Activated T-cell treated with anti-CD3 and anti-CD28 coated beads, Interleukin-2, amount 50 U/mL, for 72 hours (primary cell): ENCODE measurements at regions not wholly inside any gene's neighbourhood (a gene's known extent, or its start where the extent isn't known, plus 50 kb on each side); places are given as distances from the start of the nearest gene placed in this dataset.

ENCODE experiments used
- ATAC-seq, 2 donors: fragments of 150-1000 bp; cut with Tn5 transposase; replicated peaks in 1 of 2; 2 replicates each; pipeline ENCODE4 v1.10.0; 2021; ENCODE audit warnings: moderate library complexity in 2 of 2, mild to moderate bottlenecking in 1 of 2
- DNase-seq, 2 donors: peaks; one replicate each; pipeline ENCODE4 v3.0.0; 2021 to 2022; ENCODE audit warnings: mixed read lengths in 1 of 2
- H3K27ac Mint-ChIP-seq: one replicate; pipeline ENCODE4 v1.8.0; 2022; ENCODE audit warnings: mild to moderate bottlenecking, moderate library complexity, mixed read lengths
- H3K27me3 Mint-ChIP-seq: one replicate; pipeline ENCODE4 v1.8.0; 2022; ENCODE audit warnings: low read depth, mixed read lengths
- H3K36me3 Mint-ChIP-seq, 2 donors: one replicate each; pipeline ENCODE4 v1.8.0; 2022; ENCODE audit warnings: mixed read lengths in 2 of 2, mild to moderate bottlenecking in 1 of 2; ENCODE audit not compliant: insufficient read depth in 2 of 2
- H3K4me1 Mint-ChIP-seq: one replicate; pipeline ENCODE4 v1.8.0; 2022; ENCODE audit warnings: low read depth, mixed read lengths
- H3K4me3 Mint-ChIP-seq, 2 donors: one replicate each; pipeline ENCODE4 v1.8.0; 2022; ENCODE audit warnings: mild to moderate bottlenecking in 2 of 2, mixed read lengths in 2 of 2, moderate library complexity in 2 of 2
- H3K9me3 Mint-ChIP-seq, 2 donors: one replicate each; pipeline ENCODE4 v1.8.0; 2022; ENCODE audit warnings: mixed read lengths in 2 of 2

DNA sequence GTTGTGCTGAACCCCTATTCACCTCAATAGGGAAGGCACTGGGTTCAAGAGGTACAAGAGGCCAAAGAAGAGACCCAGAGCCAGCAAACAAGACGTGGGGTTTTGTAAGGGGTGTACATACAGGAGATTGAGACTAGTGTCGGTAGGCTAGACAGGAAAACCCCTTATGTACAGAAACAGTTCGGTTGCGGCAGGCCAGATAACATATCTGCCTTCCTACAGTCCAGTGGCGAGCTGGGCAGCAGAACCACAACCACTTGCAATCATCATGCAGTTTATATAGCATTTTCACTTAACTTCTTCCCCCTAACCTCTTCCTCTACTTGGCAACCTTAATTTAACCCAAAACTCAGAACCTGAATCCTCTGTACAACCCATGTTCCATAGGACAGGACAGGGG, 422.2 kb downstream of the PDHA2 start:
- H3K27me3 Mint-ChIP-seq: no peaks in the 10 kb centered on the region
- H3K36me3 Mint-ChIP-seq: peaks cover 0 to 2% of the 10 kb centered on the region in 2 donors
- ATAC-seq (no peak), DNase-seq (no peak)
- no peak overlapping the region for H3K27ac Mint-ChIP-seq
- no peaks in the 10 kb centered on the region for H3K4me1 Mint-ChIP-seq
- no peak overlapping the region for H3K4me3 Mint-ChIP-seq
- H3K9me3 Mint-ChIP-seq: peaks cover 2 to 5% of the 10 kb centered on the region in 2 donors

DNA sequence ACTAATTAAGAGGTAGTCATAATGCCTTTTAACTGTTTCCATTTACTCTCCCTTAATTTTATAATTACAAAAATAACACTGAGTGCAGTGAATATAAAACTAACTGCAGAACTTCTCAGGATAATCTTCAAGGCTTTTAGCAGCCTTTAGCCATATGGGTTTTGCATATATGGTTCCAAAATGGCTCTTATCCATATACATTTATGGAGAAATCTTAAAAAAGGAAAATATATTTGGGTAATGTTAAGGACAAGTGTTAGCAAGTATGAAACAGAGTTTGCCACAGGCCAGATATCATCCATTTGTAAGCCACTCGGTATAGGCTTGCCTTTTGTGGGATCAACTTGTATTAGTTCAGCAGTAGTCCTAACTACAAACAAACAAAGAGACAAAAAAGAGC, 423.4 kb downstream of the PDHA2 start:
- DNase-seq: no peak
- H3K27ac Mint-ChIP-seq: no peak overlapping the region
- peaks cover 2 to 7% of the 10 kb centered on the region in 2 donors for H3K9me3 Mint-ChIP-seq
- ATAC-seq: no peak
- H3K27me3 Mint-ChIP-seq: no peaks in the 10 kb centered on the region
- H3K4me3 Mint-ChIP-seq: no peak overlapping the region
- no peaks in the 10 kb centered on the region for H3K4me1 Mint-ChIP-seq
- peaks cover 0 to 2% of the 10 kb centered on the region in 2 donors for H3K36me3 Mint-ChIP-seq

DNA sequence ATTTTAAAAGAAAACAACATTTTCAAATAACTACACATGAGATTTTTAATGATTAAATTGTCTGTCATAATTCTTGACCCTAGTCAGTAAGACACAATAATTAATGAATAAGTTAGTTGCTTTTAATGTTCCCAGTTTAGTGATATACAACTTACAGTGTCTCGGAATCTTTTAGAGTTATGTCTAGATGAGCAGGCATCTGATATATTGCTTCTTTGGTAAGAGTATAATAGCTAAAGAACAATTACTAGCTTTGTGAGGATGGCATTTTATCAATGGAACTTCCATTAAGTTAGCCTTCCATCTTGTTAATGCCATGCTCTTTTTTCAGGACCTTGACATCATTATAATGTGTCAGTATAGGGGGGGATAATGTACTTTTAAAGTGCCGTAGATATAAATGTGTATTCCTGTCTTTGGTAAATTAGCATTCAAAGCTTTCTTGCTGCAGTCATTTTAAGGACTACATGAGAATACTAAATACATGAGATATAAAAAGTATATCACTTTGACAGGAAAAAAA, 425.1 kb downstream of the PDHA2 start:
- no peak overlapping the region for H3K27ac Mint-ChIP-seq
- H3K36me3 Mint-ChIP-seq: no peaks in the 10 kb centered on the region
- H3K4me1 Mint-ChIP-seq: no peaks in the 10 kb centered on the region
- DNase-seq (no peak), ATAC-seq (no peak)
- H3K4me3 Mint-ChIP-seq: no peak overlapping the region
- peaks cover 0 to 4% of the 10 kb centered on the region in 2 donors for H3K9me3 Mint-ChIP-seq
- H3K27me3 Mint-ChIP-seq: no peaks in the 10 kb centered on the region

DNA sequence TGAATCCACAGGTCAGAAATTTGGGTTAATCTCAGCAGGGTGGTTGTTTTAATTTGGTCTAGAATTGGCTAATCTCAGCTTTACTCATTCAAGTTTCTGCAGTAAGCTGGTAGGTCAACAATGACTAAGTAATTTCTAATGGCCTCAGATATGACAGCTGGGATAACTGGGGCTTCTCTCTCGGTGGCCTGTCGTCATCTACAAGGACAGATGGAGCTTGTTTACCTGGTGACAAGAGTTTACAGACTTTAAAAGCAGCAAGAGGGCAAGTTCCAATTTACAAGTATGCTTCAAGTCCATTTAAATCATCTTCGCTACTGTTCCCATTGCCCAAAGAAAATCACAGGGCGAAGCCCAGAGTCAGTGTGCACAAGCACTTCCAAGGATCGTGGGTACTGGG, 453.9 kb downstream of the PDHA2 start:
- Mint-ChIP-seq H3K36me3 (no peaks in the 10 kb centered on the region), H3K4me3 (no peak overlapping the region), H3K27me3 (no peaks in the 10 kb centered on the region), H3K9me3 (no peaks in the 10 kb centered on the region), H3K4me1 (no peaks in the 10 kb centered on the region), H3K27ac (no peak overlapping the region)
- no peak for ATAC-seq
- no peak for DNase-seq

GRCh38 chr4:96295143-96295741, 455.3 kb downstream of the PDHA2 start:
- H3K4me3 Mint-ChIP-seq: no peak overlapping the region
- no peaks in the 10 kb centered on the region for H3K9me3 Mint-ChIP-seq
- H3K4me1 Mint-ChIP-seq: no peaks in the 10 kb centered on the region
- no peaks in the 10 kb centered on the region for H3K27me3 Mint-ChIP-seq
- no peak for DNase-seq
- H3K36me3 Mint-ChIP-seq: no peaks in the 10 kb centered on the region
- no peak overlapping the region for H3K27ac Mint-ChIP-seq
- no peak for ATAC-seq

- H3K36me3 Mint-ChIP-seq: no peaks in the 10 kb centered on the region
- no peak overlapping the region for H3K27ac Mint-ChIP-seq
- no peaks in the 10 kb centered on the region for H3K4me1 Mint-ChIP-seq
- DNase-seq (no peak), ATAC-seq (no peak)
- peaks cover 0 to 1% of the 10 kb centered on the region in 2 donors for H3K9me3 Mint-ChIP-seq
- no peaks in the 10 kb centered on the region for H3K27me3 Mint-ChIP-seq
- H3K4me3 Mint-ChIP-seq: no peak overlapping the region
These were observed 461.8 kb downstream of the PDHA2 start for GRCh38 chr4:96301715-96302114.

- no peak for DNase-seq
- Mint-ChIP-seq H3K4me3 (no peak overlapping the region), H3K4me1 (no peaks in the 10 kb centered on the region), H3K36me3 (peaks cover 0 to 2% of the 10 kb centered on the region in 2 donors), H3K27me3 (no peaks in the 10 kb centered on the region), H3K9me3 (peaks cover 13% of the 10 kb centered on the region in 2 donors), H3K27ac (no peak overlapping the region)
- ATAC-seq: no peak
These were observed 465.1 kb downstream of the PDHA2 start for GRCh38 chr4:96305030-96305429.

- Mint-ChIP-seq H3K27me3 (no peaks in the 10 kb centered on the region), H3K9me3 (peaks cover 12 to 13% of the 10 kb centered on the region in 2 donors), H3K27ac (no peak overlapping the region), H3K36me3 (peaks cover 0 to 2% of the 10 kb centered on the region in 2 donors), H3K4me1 (no peaks in the 10 kb centered on the region), H3K4me3 (no peak overlapping the region)
- ATAC-seq (no peak), DNase-seq (no peak)
These were observed 472.3 kb downstream of the PDHA2 start for GRCh38 chr4:96312046-96312685.

DNA sequence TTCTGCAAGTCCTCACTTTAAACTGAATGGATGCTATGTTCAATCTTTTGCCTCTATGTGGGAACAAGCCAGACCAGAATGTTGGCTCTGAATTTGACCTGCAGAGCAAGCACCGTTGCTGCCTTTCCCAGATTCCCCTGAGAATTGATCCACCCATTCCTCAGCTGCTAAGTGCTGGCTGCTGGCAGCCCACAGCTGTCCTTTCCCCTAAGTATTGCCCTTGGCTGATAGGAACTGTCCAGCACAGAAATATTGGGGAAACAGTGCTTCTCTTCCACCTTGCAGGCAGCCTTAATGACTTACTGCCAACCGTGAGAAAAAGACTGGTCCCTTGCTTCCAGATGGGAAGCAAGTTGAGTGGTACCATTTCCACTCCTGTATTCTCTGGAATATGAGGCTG, 475.9 kb downstream of the PDHA2 start:
- H3K27ac Mint-ChIP-seq: no peak overlapping the region
- ATAC-seq: no peak
- H3K4me1 Mint-ChIP-seq: no peaks in the 10 kb centered on the region

GRCh38 chr4:96316776-96317175, 476.9 kb downstream of the PDHA2 start:
- Mint-ChIP-seq H3K4me1 (no peaks in the 10 kb centered on the region), H3K4me3 (no peak overlapping the region), H3K36me3 (no peaks in the 10 kb centered on the region), H3K27me3 (no peaks in the 10 kb centered on the region), H3K27ac (no peak overlapping the region), H3K9me3 (no peaks in the 10 kb centered on the region)
- DNase-seq: no peak
- ATAC-seq: no peak

More for the DNA sequence above, 475.9 kb downstream of the PDHA2 start:
- no peaks in the 10 kb centered on the region for H3K27me3 Mint-ChIP-seq
- no peak for DNase-seq
- H3K36me3 Mint-ChIP-seq: no peaks in the 10 kb centered on the region
- H3K4me3 Mint-ChIP-seq: no peak overlapping the region
- H3K9me3 Mint-ChIP-seq: no peaks in the 10 kb centered on the region

GRCh38 chr4:96317891-96318290, 478.0 kb downstream of the PDHA2 start:
- ATAC-seq (no peak), DNase-seq (no peak)
- Mint-ChIP-seq H3K9me3 (no peaks in the 10 kb centered on the region), H3K27ac (no peak overlapping the region), H3K4me1 (no peaks in the 10 kb centered on the region), H3K4me3 (no peak overlapping the region), H3K36me3 (no peaks in the 10 kb centered on the region), H3K27me3 (no peaks in the 10 kb centered on the region)

DNA sequence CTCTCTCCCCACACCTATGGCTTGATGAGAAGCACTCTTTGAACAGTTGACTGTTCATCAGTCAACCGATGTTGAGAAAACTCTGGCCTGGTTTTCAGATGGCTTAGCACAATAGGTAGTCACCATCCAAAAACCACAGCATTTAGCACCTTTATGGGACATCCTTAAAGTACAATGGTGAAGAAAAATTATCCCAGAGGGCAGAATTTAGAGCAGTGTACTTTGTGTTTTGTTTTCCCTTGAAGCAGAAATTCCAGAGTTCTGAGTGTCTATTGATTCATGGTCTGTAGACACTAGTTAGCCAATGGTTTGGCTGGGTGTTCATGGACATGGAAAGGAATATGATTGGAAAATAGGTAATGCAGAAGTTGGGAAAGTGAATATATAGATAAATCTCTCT, 487.0 kb downstream of the PDHA2 start:
- no peak overlapping the region for H3K27ac Mint-ChIP-seq

DNA sequence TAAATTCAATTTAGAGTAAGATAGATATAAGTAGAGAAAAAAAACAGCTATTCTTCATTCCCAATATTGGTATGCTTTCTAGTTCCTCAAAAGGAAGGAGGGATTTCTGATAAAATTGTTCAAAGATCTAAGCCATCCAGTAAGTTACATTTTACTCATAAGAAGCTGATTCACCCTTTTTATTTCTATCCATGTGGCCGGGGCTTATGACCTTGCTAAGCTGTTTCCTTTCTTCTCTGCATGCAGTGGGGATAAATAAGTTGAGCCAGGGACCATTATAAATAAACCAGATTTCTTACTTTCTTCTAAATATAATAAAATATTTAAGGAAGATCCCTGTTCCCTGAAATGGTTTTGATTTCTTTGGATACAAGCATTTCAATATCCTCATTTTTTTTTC, 502.3 kb downstream of the PDHA2 start:
- ATAC-seq: no peak
- no peaks in the 10 kb centered on the region for H3K4me1 Mint-ChIP-seq
- H3K36me3 Mint-ChIP-seq: no peaks in the 10 kb centered on the region
- H3K27ac Mint-ChIP-seq: no peak overlapping the region
- H3K27me3 Mint-ChIP-seq: no peaks in the 10 kb centered on the region
- no peak for DNase-seq
- no peaks in the 10 kb centered on the region for H3K9me3 Mint-ChIP-seq
- H3K4me3 Mint-ChIP-seq: no peak overlapping the region

More for the DNA sequence above, 487.0 kb downstream of the PDHA2 start:
- Mint-ChIP-seq H3K36me3 (no peaks in the 10 kb centered on the region), H3K4me3 (no peak overlapping the region), H3K9me3 (peaks cover 0 to 9% of the 10 kb centered on the region in 2 donors), H3K4me1 (no peaks in the 10 kb centered on the region), H3K27me3 (no peaks in the 10 kb centered on the region)
- DNase-seq (no peak), ATAC-seq (no peak)
